ENCODE measurements at regions not wholly inside any gene's neighbourhood (a gene's known extent, or its start where the extent isn't known, plus 50 kb on each side); places are given as distances from the start of the nearest gene placed in this dataset.

GRCh38 chr12:115437061-115437567, 753.1 kb upstream of the TBX3 start:
- no peak for TF ChIP-seq EZH2 (IDR thresholded peaks at IDR 0.05; ENCODE audit: low read length, unreplicated experiment)
- no peak for TF ChIP-seq CTCF (conservative IDR thresholded peaks at IDR 0.05; ENCODE audit: low read depth, low read length)
- no peak for TF ChIP-seq EZH2phosphoT487 (IDR thresholded peaks at IDR 0.05; ENCODE audit: borderline replicate concordance, low read length)
